ENCODE measurements at regions not wholly inside any gene's neighbourhood (a gene's known extent, or its start where the extent isn't known, plus 50 kb on each side); places are given as distances from the start of the nearest gene placed in this dataset.

- no peaks in the 10 kb centered on the region for H3K9me3 ChIP-seq
- H3K4me1 ChIP-seq = no peaks in the 10 kb centered on the region
- no peaks in the 10 kb centered on the region for H3K36me3 ChIP-seq
- no peak for DNase-seq
- no peaks in the 10 kb centered on the region for H3K27me3 ChIP-seq
- TF ChIP-seq CTCF (IDR thresholded peaks at IDR 0.05; ENCODE audit: low read depth, low read length) = no peak
- H3K4me3 ChIP-seq (ENCODE audit: low read depth, low read length) = no peak overlapping the region
Measured at GRCh38 chr5:124996764-124997077, 250.3 kb upstream of the ZNF608 start.

- Histone ChIP-seq H3K4me1 (no peaks in the 10 kb centered on the region), H3K36me3 (no peaks in the 10 kb centered on the region), H3K27me3 (no peaks in the 10 kb centered on the region), H3K4me3 (ENCODE audit: low read depth, low read length) (no peak overlapping the region), H3K9me3 (no peaks in the 10 kb centered on the region)
- TF ChIP-seq CTCF (IDR thresholded peaks at IDR 0.05; ENCODE audit: low read depth, low read length) = no peak
- DNase-seq = no peak
Measured at GRCh38 chr5:124997186-124997893, 250.9 kb upstream of the ZNF608 start.

GRCh38 chr5:124998520-124998919, 252.1 kb upstream of the ZNF608 start:
- TF ChIP-seq CTCF (IDR thresholded peaks at IDR 0.05; ENCODE audit: low read depth, low read length) = no peak
- H3K4me3 ChIP-seq (ENCODE audit: low read depth, low read length) = no peak overlapping the region

GRCh38 chr5:125002727-125003598, 256.5 kb upstream of the ZNF608 start:
- Histone ChIP-seq H3K4me1 (peaks cover 7% of the 10 kb centered on the region; the same call in 1 of the 2 replicates), H3K36me3 (no peaks in the 10 kb centered on the region), H3K9me3 (no peaks in the 10 kb centered on the region), H3K27me3 (no peaks in the 10 kb centered on the region), H3K4me3 (ENCODE audit: low read depth, low read length) (no peak overlapping the region)
- no peak for TF ChIP-seq CTCF (IDR thresholded peaks at IDR 0.05; ENCODE audit: low read depth, low read length)
- DNase-seq = no peak

More at GRCh38 chr5:124998520-124998919, 252.1 kb upstream of the ZNF608 start:
- no peak for DNase-seq
- Histone ChIP-seq H3K9me3 (no peaks in the 10 kb centered on the region), H3K27me3 (no peaks in the 10 kb centered on the region), H3K4me1 (no peaks in the 10 kb centered on the region), H3K36me3 (no peaks in the 10 kb centered on the region)

- TF ChIP-seq CTCF (IDR thresholded peaks at IDR 0.05; ENCODE audit: low read depth, low read length) = no peak
- H3K27me3 ChIP-seq = no peaks in the 10 kb centered on the region
- DNase-seq = no peak
- H3K9me3 ChIP-seq = no peaks in the 10 kb centered on the region
- H3K36me3 ChIP-seq = no peaks in the 10 kb centered on the region
- peaks cover 7% of the 10 kb centered on the region; the same call in 1 of the 2 replicates for H3K4me1 ChIP-seq
- H3K4me3 ChIP-seq (ENCODE audit: low read depth, low read length) = no peak overlapping the region
Measured at GRCh38 chr5:125004009-125004408, 257.6 kb upstream of the ZNF608 start.

- no peak for TF ChIP-seq CTCF (IDR thresholded peaks at IDR 0.05; ENCODE audit: low read depth, low read length)
- no peaks in the 10 kb centered on the region for H3K9me3 ChIP-seq
- H3K36me3 ChIP-seq = no peaks in the 10 kb centered on the region
- H3K27me3 ChIP-seq = no peaks in the 10 kb centered on the region
- H3K4me1 ChIP-seq = peaks cover 7% of the 10 kb centered on the region; the same call in 1 of the 2 replicates
- DNase-seq = no peak
- no peak overlapping the region for H3K4me3 ChIP-seq (ENCODE audit: low read depth, low read length)
Measured at GRCh38 chr5:125005266-125005665, 258.8 kb upstream of the ZNF608 start.
